Neural cell (in vitro differentiated cells): ENCODE measurements at regions not wholly inside any gene's neighbourhood (a gene's known extent, or its start where the extent isn't known, plus 50 kb on each side); places are given as distances from the start of the nearest gene placed in this dataset.

Source experiments
- H2AFZ ChIP-seq: fragments of 200-600, 300-800 bp; sonication (generic), shearing (Covaris generic); 2 replicates; pipeline ENCODE4 v1.6.0; 2014; ENCODE audit warnings: low read depth, mild to moderate bottlenecking, antibody characterized with exemption, low read length, moderate library complexity
- H3F3A ChIP-seq: fragments of 200-600 bp; shearing (Covaris generic); 2 replicates; pipeline ENCODE4 v1.6.1; 2016; ENCODE audit warnings: mild to moderate bottlenecking, moderate library complexity, mixed read lengths, antibody characterized with exemption, low read length; ENCODE audit not compliant: insufficient read depth, poor library complexity, severe bottlenecking
- H3K27ac ChIP-seq: fragments of 200-600, 300-800 bp; sonication (generic), shearing (Covaris generic); 2 replicates; pipeline ENCODE4 v1.5.1; 2014; ENCODE audit warnings: mild to moderate bottlenecking, low read length, moderate library complexity
- H3K27me3 ChIP-seq: fragments of 300-800, 200-600 bp; sonication (generic), shearing (Covaris generic); 2 replicates; pipeline ENCODE4 v1.6.0; 2014; ENCODE audit warnings: mild to moderate bottlenecking, low read depth, low read length, moderate library complexity; ENCODE audit not compliant: insufficient read depth
- H3K36me3 ChIP-seq: fragments of 300-800, 200-600 bp; sonication (generic), shearing (Covaris generic); 2 replicates; pipeline ENCODE4 v1.5.1; 2014; ENCODE audit warnings: mild to moderate bottlenecking, antibody characterized with exemption, low read length, moderate library complexity; ENCODE audit not compliant: insufficient read depth
- H3K4me2 ChIP-seq: fragments of 300-800, 200-600 bp; sonication (generic), shearing (Covaris generic); 2 replicates; pipeline ENCODE4 v1.6.0; 2014; ENCODE audit warnings: mild to moderate bottlenecking, low read length
- H3K4me3 ChIP-seq: fragments of 300-800, 200-600 bp; sonication (generic), shearing (Covaris generic); 2 replicates; pipeline ENCODE4 v1.5.1; 2014; ENCODE audit warnings: mild to moderate bottlenecking, low read length, moderate library complexity
- H3K79me2 ChIP-seq: fragments of 200-600 bp; shearing (Covaris generic); replicated peaks from 2 replicates; pipeline ENCODE4 v1.6.0; 2014; ENCODE audit warnings: mild to moderate bottlenecking, low read length, moderate library complexity; ENCODE audit not compliant: insufficient read depth
- H3K9ac ChIP-seq: fragments of 300-800, 200-600 bp; sonication (generic), shearing (Covaris generic); 2 replicates; pipeline ENCODE4 v1.6.1; 2016; ENCODE audit warnings: mild to moderate bottlenecking, low read length, mixed read lengths
- H3K9me2 ChIP-seq: fragments of 200-600 bp; shearing (Covaris generic); 2 replicates; pipeline ENCODE4 v1.6.1; 2016; ENCODE audit warnings: mild to moderate bottlenecking, low read length, mixed read lengths; ENCODE audit not compliant: insufficient read depth
- H3K9me3 ChIP-seq: fragments of 200-600, 300-800 bp; sonication (generic), shearing (Covaris generic); 2 replicates; pipeline ENCODE4 v1.6.1; 2016; ENCODE audit warnings: mild to moderate bottlenecking, mixed run types, low read length, moderate library complexity, mixed read lengths
- H4K20me1 ChIP-seq: fragments of 200-600 bp; shearing (Covaris generic); 2 replicates; pipeline ENCODE4 v1.6.1; 2016; ENCODE audit warnings: mild to moderate bottlenecking, mixed run types; ENCODE audit not compliant: insufficient read depth
- EP300 ChIP-seq: fragments of 450-650 bp; conservative IDR thresholded peaks from 2 replicates; pipeline ENCODE4 v1.6.1; 2014; ENCODE audit warnings: antibody characterized with exemption, mild to moderate bottlenecking, moderate library complexity; ENCODE audit not compliant: poor library complexity, severe bottlenecking
- EZH2 ChIP-seq: fragments of 200-600, 300-800 bp; shearing (Covaris generic), sonication (generic); IDR thresholded peaks from 2 replicates; pipeline ENCODE4 v1.6.1; 2014; ENCODE audit warnings: antibody characterized with exemption, low read length, borderline replicate concordance, mild to moderate bottlenecking; ENCODE audit not compliant: insufficient read depth, poor library complexity, severe bottlenecking
- MXI1 ChIP-seq: fragments of 450-650 bp; conservative IDR thresholded peaks from 2 replicates; pipeline ENCODE4 v1.6.1; 2014; ENCODE audit warnings: antibody characterized with exemption, mild to moderate bottlenecking; ENCODE audit not compliant: poor library complexity, severe bottlenecking
- POLR2AphosphoS5 ChIP-seq: IDR thresholded peaks from 2 replicates; pipeline ENCODE4 v1.6.1; 2012
- RAD21 ChIP-seq: fragments of 450-650 bp; conservative IDR thresholded peaks from 2 replicates; pipeline ENCODE4 v1.6.1; 2014; ENCODE audit warnings: antibody characterized with exemption, mild to moderate bottlenecking, moderate library complexity
- SMC3 ChIP-seq: fragments of 450-650 bp; conservative IDR thresholded peaks from 2 replicates; pipeline ENCODE4 v1.6.1; 2014; ENCODE audit warnings: antibody characterized with exemption, mild to moderate bottlenecking, moderate library complexity; ENCODE audit not compliant: poor library complexity
- TAF1 ChIP-seq: IDR thresholded peaks from 2 replicates; pipeline ENCODE4 v1.6.1; 2012; ENCODE audit warnings: low read depth
- TF ChIP-seq, protein P1 (sequence below): fragments of 450-650 bp; IDR thresholded peaks from 2 replicates; pipeline ENCODE4 v1.5.1; 2014; ENCODE audit warnings: antibody characterized with exemption, mild to moderate bottlenecking, moderate library complexity; ENCODE audit not compliant: poor library complexity, severe bottlenecking

DNA sequence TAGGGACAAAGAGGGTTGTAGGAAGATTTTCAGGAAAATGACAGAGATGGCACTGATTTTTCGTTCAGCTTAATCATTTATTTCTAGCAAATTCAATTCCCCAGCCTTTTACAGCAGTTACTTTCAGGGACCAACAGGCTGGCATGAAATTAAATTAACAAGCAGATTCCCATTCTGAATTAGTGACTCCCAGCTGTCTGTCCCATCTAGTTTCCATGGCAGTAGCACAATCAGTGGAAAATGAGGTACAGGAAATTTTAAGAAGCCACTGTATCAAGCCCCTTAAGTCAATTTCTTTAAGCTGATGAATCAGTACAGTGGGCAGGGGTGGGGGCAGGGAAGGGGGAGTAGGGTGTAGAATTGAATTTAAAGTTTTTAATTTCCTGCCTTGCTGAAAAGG is 121.1 kb upstream of the TEX13C start:
- TF ChIP-seq MXI1, result no peak
- no peaks in the 10 kb centered on the region for H3K36me3 ChIP-seq
- H3F3A ChIP-seq, result no peaks in the 10 kb centered on the region
- no peaks in the 10 kb centered on the region for H3K9me3 ChIP-seq
- no peak overlapping the region for H2AFZ ChIP-seq
- H3K9ac ChIP-seq, result no peak overlapping the region
- H3K27me3 ChIP-seq, result peaks cover 30% of the 10 kb centered on the region
- H3K4me2 ChIP-seq, result no peak overlapping the region
- no peaks in the 10 kb centered on the region for H3K9me2 ChIP-seq
- H3K27ac ChIP-seq, result no peak overlapping the region
- H3K4me3 ChIP-seq, result no peak overlapping the region
- H4K20me1 ChIP-seq, result no peaks in the 10 kb centered on the region
- H3K79me2 ChIP-seq, result no peaks in the 10 kb centered on the region

DNA sequence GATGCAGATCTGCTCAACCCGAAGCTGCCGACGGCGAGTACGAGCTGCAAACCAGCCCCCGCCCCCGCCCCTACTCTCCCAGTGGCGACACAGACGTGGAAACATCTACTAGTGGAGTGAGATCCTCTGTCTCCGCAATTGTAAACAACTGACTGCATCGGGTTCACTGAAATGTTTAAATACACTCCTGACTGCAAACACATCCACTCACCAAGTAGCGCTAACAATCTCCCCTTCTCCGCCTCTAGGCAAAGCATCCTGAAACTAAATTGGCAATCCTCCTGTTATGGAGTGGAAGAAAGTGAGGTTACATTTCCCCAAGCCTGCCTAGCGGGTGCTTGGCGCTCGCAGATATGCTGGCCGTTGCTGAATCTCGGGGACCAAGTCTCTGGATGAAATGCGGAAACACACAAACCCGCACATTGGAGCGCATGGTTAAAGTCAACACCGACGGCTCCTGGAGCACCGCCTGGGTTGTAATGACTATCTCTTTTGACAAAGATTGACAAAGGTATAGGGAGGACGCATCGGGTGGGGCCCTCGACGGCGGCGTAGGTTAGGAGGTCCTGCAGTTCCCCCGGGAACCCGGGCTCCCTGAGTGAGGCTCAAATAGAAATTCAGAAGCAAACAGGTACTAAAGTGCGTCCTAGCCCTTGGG is 117.0 kb upstream of the TEX13C start:
- H3K4me2 ChIP-seq, result peak overlapping the region; percentile 44
- no peaks in the 10 kb centered on the region for H4K20me1 ChIP-seq
- H2AFZ ChIP-seq, result no peak overlapping the region
- H3K27ac ChIP-seq, result no peak overlapping the region
- TF ChIP-seq RAD21, result no peak
- peak; percentile 9 for TF ChIP-seq POLR2AphosphoS5
- H3K79me2 ChIP-seq, result no peaks in the 10 kb centered on the region
- peaks cover 30% of the 10 kb centered on the region for H3K27me3 ChIP-seq
- peak overlapping the region; percentile 84 for H3K4me3 ChIP-seq
- H3K9me2 ChIP-seq, result no peaks in the 10 kb centered on the region
- no peaks in the 10 kb centered on the region for H3F3A ChIP-seq
- no peaks in the 10 kb centered on the region for H3K36me3 ChIP-seq
- H3K9ac ChIP-seq, result peak overlapping the region; percentile 68
- H3K9me3 ChIP-seq, result no peaks in the 10 kb centered on the region

DNA sequence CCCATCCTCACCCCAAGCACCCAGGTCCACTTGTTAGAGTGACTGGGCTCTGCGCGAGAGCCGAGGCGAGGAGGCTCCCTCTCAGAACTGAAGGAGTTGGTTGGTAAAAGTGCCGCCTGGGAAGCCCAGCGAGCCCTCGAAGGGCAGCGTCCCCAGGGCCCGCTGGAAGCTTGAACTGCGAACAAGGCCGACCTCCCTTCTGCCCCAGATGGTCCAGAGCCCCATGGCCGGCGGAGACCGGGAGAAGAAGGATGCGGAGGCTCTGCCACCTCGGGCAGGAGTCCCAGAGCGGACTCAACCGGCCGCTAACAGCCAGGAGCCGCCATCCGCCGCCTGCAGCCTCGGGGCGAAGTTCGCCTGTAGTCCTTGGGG is 116.3 kb upstream of the TEX13C start:
- H3K4me2 ChIP-seq, result no peak overlapping the region
- no peak overlapping the region for H3K27ac ChIP-seq
- no peak overlapping the region for H2AFZ ChIP-seq
- no peaks in the 10 kb centered on the region for H3F3A ChIP-seq
- TF ChIP-seq SMC3 (no peak), TAF1 (no peak)
- H3K9ac ChIP-seq, result peak overlapping the region; percentile 68
- H3K79me2 ChIP-seq, result no peaks in the 10 kb centered on the region
- peak overlapping the region; percentile 84 for H3K4me3 ChIP-seq
- no peaks in the 10 kb centered on the region for H3K9me2 ChIP-seq
- no peaks in the 10 kb centered on the region for H3K36me3 ChIP-seq
- H3K27me3 ChIP-seq, result peaks cover 30% of the 10 kb centered on the region
- no peaks in the 10 kb centered on the region for H4K20me1 ChIP-seq
- no peaks in the 10 kb centered on the region for H3K9me3 ChIP-seq

DNA sequence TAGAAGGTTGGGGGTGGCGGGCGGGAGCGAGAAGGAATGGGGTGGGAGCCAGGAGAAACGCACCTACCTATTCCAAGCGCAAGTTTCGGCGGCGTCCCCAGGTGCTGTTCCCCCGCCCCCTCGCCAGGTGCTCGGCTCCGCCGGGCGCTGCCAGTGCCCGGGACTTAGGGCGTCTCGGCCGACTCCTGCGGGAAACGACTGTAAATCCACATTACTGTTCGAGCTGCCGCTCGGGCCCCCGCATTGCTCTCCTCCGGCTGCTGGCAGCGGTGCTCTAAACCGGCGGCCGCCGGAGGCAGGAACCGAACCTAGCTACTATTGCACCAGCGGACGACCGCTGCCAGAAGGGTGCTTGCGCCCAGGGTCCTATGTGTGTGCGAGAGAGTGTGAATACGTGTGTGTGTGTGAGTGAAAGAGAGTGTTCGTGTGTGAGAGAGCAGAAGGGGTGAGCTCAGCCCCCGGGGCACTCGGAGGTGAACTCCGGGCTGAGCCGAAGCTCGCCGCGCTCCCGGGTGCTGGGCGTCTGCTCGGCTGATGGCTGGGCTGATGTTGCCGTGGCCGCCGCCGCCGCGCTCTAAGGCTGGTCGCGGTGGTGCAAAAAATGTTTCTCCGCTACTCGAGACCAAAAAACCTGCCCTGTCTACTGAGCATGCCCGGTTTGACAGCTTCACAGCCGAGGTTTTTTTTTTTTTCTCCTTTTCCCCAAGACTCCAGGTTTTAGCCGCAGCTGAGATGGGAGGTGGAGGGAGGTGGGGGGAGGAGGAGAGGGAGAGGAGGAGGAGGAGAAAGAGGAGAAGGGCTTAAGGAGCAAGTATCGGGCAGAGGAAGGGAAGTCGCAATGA is 115.7 kb upstream of the TEX13C start:
- no peaks in the 10 kb centered on the region for H3K9me2 ChIP-seq
- H3K36me3 ChIP-seq, result no peaks in the 10 kb centered on the region
- peak overlapping the region; percentile 39 for H3K4me2 ChIP-seq
- H3F3A ChIP-seq, result no peaks in the 10 kb centered on the region
- H3K9me3 ChIP-seq, result no peaks in the 10 kb centered on the region
- no peak overlapping the region for H2AFZ ChIP-seq
- peaks cover 30% of the 10 kb centered on the region for H3K27me3 ChIP-seq
- TF ChIP-seq MXI1, result peak; percentile 35
- TF ChIP-seq EZH2, result no peak
- TF ChIP-seq, protein P1, sequence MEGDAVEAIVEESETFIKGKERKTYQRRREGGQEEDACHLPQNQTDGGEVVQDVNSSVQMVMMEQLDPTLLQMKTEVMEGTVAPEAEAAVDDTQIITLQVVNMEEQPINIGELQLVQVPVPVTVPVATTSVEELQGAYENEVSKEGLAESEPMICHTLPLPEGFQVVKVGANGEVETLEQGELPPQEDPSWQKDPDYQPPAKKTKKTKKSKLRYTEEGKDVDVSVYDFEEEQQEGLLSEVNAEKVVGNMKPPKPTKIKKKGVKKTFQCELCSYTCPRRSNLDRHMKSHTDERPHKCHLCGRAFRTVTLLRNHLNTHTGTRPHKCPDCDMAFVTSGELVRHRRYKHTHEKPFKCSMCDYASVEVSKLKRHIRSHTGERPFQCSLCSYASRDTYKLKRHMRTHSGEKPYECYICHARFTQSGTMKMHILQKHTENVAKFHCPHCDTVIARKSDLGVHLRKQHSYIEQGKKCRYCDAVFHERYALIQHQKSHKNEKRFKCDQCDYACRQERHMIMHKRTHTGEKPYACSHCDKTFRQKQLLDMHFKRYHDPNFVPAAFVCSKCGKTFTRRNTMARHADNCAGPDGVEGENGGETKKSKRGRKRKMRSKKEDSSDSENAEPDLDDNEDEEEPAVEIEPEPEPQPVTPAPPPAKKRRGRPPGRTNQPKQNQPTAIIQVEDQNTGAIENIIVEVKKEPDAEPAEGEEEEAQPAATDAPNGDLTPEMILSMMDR, result no peak
- TF ChIP-seq TAF1, result no peak
- peak; percentile 38 for TF ChIP-seq SMC3
- TF ChIP-seq RAD21, result peak; percentile 41
- TF ChIP-seq EP300, result no peak
- no peak for TF ChIP-seq POLR2AphosphoS5
- H3K27ac ChIP-seq, result peak overlapping the region; percentile 84
- peak overlapping the region; percentile 68 for H3K9ac ChIP-seq
- H3K4me3 ChIP-seq, result peak overlapping the region; percentile 84
- H4K20me1 ChIP-seq, result no peaks in the 10 kb centered on the region
- H3K79me2 ChIP-seq, result no peaks in the 10 kb centered on the region
